NCI-H2081 treated with DMSO at 0.1 percent for 48 hours (cell line): ENCODE measurements at regions not wholly inside any gene's neighbourhood (a gene's known extent, or its start where the extent isn't known, plus 50 kb on each side); places are given as distances from the start of the nearest gene placed in this dataset.

ENCODE experiments used
- DNase-seq: peaks from one replicate; lab custom pipeline; 2025; lab: John Stamatoyannopoulos, UW

GRCh38 chr18:66742832-66743231, 138.9 kb upstream of the CDH19 start:
- DNase-seq, result no peak

GRCh38 chr18:66735933-66736332, 132.0 kb upstream of the CDH19 start:
- DNase-seq, result no peak

- DNase-seq, result no peak
Measured at GRCh38 chr18:66734451-66734850, 130.6 kb upstream of the CDH19 start.

GRCh38 chr18:66731890-66732289, 128.0 kb upstream of the CDH19 start:
- DNase-seq, result no peak

GRCh38 chr18:66729442-66730239, 125.8 kb upstream of the CDH19 start:
- DNase-seq, result no peak

- DNase-seq, result no peak
Measured at GRCh38 chr18:66728951-66729350, 125.1 kb upstream of the CDH19 start.

- no peak for DNase-seq
Measured at GRCh38 chr18:66727991-66728390, 124.1 kb upstream of the CDH19 start.

GRCh38 chr18:66724664-66725356, 120.9 kb upstream of the CDH19 start:
- no peak for DNase-seq

- no peak for DNase-seq
Measured at GRCh38 chr18:66722671-66723070, 118.8 kb upstream of the CDH19 start.

GRCh38 chr18:66708646-66709045, 104.8 kb upstream of the CDH19 start:
- DNase-seq, result no peak

GRCh38 chr18:66707473-66707872, 103.6 kb upstream of the CDH19 start:
- DNase-seq, result no peak

GRCh38 chr18:66695281-66695680, 91.4 kb upstream of the CDH19 start:
- no peak for DNase-seq

- DNase-seq, result no peak
Measured at GRCh38 chr18:66694852-66695251, 91.0 kb upstream of the CDH19 start.

GRCh38 chr18:66687635-66688034, 83.7 kb upstream of the CDH19 start:
- DNase-seq, result no peak

GRCh38 chr18:66682855-66683322, 79.0 kb upstream of the CDH19 start:
- DNase-seq, result no peak

GRCh38 chr18:66676699-66677098, 72.8 kb upstream of the CDH19 start:
- DNase-seq, result no peak

- no peak for DNase-seq
Measured at GRCh38 chr18:66674286-66674685, 70.4 kb upstream of the CDH19 start.

- DNase-seq, result no peak
Measured at GRCh38 chr18:66668706-66669105, 64.8 kb upstream of the CDH19 start.

- no peak for DNase-seq
Measured at GRCh38 chr18:66662632-66663031, 58.7 kb upstream of the CDH19 start.

- no peak for DNase-seq
Measured at GRCh38 chr18:66655407-66655806, 51.5 kb upstream of the CDH19 start.
